GM21737 (cell line): ENCODE measurements at regions not wholly inside any gene's neighbourhood (a gene's known extent, or its start where the extent isn't known, plus 50 kb on each side); places are given as distances from the start of the nearest gene placed in this dataset.
A peak's percentile ranks its signal among the peaks of the same experiment; 100 is the strongest.

Source experiments
- ATAC-seq: cut with Tn5 transposase; IDR thresholded peaks from one replicate; pipeline ENCODE4 v1.9.1; 2021; ENCODE audit warnings: mild to moderate bottlenecking, moderate library complexity; ENCODE audit not compliant: unreplicated experiment

DNA sequence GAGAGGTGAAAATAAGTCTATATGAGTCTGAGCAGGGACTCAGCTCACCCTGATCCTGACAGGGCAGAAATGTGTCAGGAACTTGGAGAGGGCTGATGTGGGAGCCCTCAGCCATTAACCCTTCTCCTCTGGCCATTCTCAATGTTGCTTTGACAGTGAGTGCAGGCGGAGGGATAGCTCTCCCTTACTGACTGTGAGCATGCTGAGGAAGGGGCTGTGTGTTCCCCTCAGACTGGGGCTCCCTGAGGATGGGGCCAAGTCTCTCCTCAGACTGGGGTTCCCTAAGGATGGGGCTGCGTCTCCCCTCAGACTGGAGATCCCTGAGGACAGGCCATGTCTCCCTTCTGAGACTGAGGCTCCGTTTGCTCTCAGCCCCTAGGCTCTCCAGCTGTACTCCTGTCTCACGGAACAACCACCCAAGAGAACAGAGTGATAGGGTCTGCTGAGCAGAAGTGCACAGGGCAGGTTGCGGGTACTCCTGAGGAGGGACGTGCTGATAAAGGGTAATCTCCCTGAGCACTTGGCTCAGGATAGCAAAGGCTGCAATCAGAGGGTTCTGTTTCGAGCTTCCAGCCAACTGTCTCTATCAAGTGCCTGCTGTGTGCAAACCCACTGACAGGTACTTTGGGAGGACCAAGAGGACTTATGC lies 141.0 kb downstream of the MRPL14 start:
- no peak for ATAC-seq

DNA sequence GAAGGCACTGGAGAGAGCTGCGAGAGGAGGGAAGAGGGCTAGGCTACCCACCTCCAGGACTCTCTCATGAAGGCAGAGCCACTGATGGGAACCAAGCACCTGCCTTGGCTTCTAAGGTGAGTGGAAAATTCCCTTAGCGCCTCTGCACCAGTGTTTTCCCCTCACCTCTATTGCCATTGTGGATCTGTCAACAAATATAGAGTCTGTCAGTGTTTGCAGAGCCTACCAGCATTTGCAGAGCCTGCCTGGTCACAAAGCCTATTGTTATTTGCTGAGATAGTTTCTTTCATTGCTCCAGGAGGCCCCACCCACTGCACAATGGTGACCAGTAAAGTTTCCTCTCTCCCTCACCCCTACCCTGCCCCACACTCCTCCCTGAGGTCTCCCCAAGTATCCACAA lies 141.9 kb downstream of the MRPL14 start:
- ATAC-seq = no peak

DNA sequence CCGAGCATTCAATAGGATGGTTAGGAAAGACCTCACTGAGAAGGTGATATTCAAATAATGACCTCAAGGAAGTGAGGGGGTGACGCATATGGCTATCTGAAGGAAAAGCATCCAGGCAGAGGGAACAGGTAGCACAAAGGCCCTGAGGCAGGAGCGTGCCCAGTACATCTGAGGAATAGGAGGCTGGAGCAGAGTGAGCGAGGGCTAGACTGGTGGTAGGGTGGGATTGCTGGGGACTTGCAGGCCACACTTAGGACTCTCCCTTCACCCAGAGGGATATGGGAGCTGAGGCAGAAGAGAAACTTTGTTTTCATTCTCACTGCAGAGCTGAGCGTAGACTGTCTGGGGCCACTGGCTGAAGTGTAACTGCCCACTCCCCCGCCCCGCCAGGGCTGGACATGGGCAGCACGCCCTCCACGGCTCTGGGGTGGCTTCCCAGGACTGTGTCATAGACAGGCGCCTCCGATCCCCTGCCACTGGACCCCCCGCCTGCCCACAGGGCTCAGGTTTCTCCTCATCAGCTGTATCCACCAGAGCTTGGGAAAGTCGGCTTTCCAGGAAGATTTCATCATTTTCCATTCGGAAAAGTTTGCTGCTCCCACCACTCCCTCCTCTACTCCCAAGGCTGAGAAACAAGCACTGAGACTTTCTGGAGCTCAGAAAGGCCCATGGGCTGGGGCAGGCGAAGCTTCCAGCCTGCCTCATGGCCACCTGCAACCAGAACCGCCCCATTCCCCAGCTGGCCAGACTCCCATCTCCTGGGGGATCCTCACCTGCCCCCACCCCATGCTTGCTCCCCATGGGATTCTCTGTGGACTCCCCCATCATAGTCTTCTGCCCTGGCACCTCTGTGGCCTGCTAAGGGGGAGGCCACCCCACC lies 142.6 kb downstream of the MRPL14 start:
- ATAC-seq = no peak

DNA sequence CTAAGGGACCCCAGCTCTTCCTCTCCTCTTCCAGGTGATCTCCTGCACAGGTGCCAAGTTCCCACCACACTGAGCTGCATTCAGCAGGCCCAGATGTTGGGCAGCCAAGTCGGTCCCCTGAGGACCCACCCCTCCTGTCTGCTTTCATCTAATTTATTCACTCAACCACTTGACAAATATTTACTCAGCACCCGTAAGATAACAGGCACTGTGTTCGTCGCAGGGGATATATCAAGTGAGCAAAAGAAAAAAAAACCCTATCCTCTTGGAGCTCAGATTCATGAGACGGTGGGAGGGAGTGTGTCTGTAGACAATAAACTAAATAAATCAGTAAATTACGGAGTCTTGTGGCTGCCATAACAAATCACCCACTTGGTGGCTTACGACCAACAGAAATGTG lies 143.6 kb downstream of the MRPL14 start:
- no peak for ATAC-seq

DNA sequence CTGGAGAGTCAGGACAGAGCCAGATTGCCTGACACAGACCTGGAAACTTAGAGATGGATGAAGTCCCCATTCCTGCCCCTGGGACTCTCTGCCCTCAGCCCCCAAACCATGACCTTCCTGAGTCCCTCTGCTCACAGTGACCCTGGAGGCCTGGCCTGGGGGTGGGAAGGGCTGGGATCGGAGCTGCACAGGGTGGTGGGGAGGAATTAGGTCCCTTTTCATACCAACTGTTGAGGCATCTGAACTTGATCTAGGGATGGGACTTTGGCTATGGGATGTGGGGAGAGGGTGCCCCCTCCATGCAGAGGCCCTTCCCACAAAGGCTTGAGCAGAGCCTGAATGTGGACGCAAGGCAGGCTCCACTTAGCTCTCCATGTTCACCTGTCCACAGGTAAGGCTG lies 144.1 kb downstream of the MRPL14 start:
- no peak for ATAC-seq

DNA sequence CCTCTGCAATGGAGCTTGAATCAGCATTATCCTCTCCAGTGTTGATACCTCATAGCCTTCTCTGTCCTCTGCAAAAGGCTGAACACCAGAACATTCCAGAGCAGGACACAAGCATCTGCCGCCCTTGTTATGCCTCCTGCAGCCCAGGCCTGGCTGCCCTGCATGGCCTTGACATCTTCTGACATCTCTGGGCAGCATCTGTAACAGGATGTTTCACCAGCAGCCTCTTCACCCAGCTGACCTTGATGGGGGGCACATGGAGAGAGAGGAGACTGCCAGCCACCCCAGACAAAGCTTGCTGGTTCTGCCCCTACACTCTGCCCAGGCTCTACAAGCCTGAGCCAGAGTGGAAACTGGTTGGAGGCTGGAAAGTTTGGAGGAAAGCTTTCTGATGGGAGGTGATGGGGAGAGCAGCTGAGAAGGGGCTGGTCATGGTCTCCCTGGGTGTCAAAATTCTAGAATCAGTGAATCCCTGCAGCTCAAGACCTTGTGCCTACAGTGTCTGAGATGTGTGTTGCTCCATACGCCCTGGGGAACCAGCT lies 145.1 kb downstream of the MRPL14 start:
- no peak for ATAC-seq

DNA sequence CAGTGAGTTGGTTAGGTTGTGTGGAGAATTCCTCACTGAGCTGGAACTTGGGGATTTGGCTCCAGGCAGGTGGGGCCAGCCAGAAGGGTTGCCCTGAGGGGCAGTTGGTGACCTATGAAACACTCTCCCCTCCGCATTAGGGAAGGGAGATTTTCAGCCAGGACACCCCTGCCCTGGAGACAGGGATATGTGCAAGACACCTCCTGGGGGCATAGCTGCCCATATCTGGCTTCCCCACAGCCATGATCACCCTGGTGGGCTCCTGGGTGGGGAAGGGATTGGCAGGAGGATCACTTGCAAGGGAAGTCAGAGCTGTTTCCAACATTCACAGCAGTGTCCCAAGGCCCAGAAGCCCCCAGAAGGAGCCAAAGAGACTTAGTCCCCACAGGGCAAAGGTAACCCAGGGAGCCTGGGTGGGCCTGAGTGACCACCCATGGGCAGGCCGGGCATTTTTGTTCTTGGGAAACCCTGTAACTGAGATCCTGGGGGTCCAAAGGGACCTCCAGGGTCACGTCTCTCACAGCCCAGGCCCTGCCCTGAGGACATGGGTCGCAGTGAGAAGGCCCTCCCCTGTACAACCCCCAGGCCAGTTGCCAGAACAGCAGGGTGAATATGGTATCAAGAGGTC lies 145.8 kb downstream of the MRPL14 start:
- ATAC-seq = no peak

DNA sequence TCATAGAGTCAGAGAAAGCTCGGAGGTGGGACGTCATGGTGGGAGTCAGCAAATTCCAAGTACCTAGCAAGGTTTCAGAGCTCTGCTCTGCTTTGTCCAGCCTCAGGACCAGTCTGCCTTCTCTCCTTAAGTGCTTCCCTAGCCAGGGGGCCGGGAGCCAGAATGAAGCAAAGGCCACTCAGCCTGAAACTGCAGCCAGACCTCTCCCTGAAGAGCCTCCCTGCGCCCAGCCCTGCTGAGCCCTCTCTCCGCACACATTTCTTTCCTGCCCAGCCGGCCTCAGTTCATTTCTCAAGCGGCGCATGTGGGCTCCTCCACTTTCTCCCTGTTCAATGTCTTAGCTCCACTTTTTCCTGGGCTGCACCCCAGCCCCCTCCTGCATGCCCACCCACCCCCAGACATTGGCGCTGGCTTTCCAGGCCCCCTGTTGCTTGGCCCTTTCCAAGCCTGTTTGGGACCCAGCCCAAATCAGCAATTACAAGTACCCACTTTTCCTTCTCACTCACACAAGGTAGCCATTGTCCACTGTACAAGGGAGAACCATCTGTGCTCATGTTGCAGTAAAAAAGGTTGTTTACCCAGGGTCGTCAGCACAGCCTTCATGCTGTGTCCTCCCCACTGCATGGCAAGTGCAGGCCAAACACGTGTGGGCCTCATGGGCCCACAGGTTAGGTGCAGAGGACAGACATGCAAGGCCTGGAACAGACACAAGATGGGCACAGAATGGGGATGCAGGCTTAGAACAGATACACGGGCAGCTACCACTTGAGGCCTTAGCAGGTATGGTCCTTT lies 147.1 kb downstream of the MRPL14 start:
- no peak for ATAC-seq

DNA sequence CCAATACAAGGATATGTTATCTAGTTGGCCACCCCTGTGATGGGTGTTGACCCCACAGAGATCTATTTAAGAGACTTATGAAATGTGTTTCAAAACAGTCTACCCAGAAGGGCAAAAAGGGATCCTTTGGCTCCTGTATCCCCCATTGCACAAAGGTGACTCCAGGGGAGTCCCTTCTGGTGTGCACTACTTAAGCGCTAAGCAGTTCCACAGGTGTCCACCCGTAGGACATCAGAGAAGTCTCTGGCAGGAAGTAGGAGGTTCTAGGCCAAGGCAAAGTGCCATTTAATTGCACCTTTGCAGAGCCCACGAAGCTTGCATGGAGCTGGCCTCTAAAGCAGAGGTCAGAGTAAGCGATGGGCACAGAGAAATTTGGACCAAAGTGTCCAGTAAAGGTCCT lies 147.7 kb downstream of the MRPL14 start:
- no peak for ATAC-seq

DNA sequence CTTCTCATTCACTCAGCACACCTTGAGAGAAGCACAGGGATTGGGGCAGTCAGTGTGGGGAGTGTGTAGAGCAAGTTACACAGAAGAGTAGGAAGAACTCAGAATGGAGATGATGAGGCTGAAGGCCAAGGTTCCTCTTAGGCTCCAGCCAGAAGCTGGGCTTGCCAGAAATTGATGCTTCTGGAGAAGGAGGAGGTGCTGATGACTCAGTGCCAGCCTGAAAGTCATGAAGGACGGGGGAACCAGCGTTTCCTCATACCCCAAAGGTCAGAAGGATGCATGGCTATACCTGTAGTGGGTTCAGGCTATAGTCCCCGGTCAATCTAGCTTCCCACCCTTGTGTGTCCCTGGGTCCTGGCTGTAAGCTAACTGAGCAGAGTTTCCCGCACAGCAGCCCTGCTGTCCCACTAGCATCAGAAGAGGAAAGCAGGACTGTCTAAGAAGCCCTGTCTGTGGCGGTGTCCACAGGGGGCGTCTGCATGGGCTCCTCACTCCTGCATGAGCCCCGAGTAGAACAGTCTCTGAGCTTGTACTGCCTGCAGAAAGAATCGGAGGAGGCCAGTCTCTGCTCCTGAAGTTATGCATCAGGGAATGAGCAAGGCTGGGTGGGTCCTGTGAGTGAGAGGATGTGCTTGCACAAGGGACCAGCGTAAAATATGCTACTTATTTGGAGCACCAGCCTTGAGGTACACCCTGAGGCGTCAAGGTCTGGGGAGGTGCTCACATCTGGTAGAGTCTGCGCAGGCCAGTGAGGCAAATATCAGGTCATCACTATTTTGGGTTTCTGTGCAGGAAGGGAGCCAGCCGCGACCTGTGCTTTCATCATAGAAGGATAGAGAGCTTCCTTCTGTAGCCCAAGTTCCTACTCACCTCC lies 148.5 kb downstream of the MRPL14 start:
- ATAC-seq = no peak

DNA sequence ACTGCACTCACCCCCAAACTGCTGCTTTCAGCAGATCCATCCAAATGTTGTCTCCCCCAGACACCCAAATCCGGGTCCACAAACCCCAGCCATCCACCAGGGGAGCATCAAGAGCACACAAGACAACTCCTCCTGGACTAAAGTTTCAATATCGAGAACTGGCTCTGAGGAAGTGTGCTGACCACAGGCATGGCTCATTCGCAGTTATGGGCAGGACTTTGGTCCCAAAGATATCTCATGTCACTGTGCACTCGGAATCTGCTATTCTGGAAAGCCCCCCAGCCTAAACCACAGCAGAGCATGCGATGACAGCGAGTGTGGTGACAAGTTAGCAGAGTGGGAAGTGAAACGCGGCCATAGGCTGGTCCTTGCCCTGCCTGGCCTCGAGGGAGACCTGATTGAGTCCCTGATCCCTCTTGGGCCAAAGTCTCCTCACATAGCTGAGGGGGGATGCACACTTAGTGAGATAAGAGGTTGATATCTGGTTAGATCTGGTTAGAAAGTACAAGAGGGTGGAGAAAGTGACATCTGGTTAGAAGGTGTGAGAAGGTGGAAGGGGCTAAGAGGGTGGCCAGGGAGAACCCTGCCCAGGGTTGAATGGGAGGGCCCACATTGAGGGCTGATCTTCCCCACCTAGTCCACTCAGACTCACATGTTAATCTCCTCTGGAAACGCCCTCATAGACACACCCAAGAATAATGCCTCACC lies 149.7 kb downstream of the MRPL14 start:
- ATAC-seq = peak; percentile 57

DNA sequence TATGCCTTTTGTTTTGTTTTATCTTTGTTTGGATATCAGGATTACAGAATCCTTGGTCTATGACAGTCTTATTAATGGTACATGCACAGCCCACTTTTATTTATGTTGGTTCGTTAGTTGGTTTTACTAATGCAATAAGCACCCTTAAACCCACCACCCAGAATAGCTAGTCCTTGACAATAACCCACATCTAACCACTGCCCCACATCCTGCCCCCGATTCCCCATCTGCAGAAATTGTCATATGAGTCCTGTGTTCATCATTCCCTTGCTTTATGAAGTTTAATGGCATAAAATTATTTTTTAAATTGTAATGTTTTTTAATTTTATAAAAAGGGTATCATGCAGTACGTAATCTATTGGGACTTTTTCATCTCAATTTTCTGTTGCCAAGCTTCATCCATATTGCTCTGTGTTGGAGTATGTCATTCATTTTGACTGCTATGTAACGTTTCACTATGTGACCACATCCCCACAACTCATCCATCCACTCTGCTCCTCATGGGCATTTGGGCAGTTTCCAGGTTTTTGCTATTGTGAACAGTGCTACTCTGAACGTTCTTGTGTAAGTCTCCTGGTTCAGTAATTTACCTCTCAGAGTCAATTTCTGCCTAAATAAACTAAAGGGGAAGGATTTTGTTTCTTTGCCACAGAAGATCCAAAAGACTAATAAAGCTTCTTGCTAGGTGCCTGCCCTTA lies 150.4 kb downstream of the MRPL14 start:
- ATAC-seq = no peak

DNA sequence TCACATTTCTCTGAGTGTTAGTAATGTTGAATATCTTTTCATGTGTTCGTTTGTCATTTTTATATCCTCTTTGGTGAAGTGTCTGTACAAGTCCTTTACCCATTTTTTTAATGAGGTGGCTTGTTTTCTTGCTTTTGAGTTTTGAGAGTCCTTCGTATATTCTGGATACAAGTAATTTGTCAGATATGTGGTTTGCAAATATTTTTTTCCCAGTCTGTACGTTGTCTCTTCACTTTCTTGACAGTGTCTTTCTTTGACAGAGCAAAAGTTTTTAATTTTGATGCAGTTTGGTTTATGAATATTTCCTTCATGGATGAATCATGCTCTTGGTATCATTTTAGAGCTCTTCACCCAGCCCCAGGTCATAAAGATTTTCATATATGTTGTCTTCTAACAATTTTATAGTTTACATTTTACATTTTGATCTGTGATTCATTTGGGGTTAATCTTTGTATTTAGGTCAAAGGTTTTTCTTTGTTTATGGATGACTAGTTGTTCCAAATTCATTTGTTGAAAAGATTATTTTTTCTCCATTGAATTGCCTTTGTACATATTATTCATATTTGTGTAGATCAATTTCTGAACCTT lies 152.5 kb downstream of the MRPL14 start:
- no peak for ATAC-seq

DNA sequence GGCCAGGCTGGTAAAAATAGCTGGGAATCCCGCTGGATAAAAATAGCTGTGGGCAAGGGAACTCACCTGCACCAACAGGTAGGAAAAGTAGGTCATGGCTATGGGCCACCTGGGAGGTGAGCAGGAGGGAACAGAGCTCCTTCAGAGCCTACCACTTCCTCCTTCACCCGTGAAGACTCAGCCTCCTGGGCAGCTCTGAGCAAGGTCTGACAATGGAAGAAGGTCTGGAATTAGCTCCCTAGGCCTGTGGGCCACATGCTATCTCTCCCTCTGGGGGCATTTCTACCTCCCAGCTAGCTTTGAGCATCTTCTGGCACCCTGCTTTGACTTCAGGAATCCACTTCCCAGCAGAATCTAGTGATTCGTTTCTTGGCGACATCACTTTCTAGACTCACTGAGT lies 153.9 kb downstream of the MRPL14 start:
- ATAC-seq = no peak

DNA sequence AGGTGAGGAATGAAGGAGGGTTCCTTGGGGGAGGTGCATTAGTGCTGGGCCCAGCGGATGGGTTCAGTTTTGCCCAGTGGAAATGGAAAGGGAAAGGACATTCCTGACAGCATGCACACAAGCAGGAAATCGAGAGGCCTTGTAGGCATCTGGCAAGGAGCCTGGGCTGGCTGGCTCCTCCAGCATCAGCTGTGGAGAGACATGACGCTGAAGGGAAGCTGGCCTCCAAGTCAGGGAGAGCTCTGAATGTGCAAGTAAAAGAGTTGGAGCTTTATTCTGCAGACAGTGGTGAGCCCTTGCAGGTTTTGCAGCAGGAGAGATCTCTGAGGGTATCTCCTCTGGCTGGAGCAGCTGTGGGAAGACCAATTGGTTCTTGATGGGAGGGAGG lies 154.3 kb downstream of the MRPL14 start:
- ATAC-seq = no peak

DNA sequence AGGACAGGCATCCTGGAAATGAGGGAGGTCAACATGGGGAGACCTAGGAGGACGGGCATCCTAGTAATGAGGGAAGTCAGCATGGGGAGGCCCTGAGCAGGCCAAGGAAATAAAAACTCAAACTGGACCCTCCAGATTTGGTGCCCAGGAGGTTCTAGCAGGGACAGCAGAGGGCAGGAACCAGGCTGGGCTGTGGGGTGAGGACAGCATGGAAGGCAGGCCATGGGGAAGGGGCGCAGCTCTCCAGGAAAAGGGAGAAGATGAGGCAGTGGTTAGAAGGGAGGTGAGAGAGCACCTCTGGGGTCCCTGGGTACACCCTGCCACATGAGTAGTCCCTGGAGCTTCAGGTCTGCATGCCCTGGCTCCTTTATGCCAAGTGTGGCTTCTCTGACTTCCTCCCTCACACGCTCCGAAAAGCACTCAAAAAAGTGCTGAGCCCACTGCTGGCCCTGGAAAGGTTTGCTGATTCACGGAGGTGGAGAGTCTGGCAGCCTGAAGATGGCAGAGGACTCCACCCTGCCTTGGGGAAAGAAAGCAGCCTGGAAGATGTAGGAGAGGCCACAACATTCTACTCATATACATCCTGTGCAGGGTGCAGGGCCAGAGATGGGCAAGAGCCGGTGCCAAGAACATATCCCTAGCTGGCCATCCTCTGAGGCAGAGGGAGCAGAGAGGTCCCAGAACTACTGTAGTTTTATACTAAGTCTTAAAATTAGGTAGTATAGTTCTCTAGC lies 154.9 kb downstream of the MRPL14 start:
- no peak for ATAC-seq

DNA sequence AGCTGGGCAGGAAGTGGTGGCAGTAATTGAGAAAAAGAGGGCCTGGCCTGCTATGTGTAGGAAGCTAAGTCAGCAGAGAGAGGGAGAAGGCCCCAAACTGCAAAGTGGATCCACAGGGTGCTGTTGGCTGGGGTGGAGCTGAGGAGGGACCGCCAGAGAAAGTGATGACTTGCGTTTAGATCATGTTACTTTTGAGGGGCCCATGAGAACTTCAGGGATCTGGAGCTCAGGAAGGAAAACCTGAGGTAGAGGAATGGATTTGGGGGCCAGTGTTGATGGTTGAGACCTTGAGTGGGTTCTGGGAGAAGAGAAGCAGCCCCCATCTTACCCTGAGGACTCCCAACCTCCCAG lies 155.5 kb downstream of the MRPL14 start:
- no peak for ATAC-seq
